ENCODE measurements at regions not wholly inside any gene's neighbourhood (a gene's known extent, or its start where the extent isn't known, plus 50 kb on each side); places are given as distances from the start of the nearest gene placed in this dataset.

- POLR2A ChIA-PET (ENCODE audit: unreplicated experiment) = no interaction called here
- H3K4me3 ChIP-seq (ENCODE audit: low read length) = no peak overlapping the region
Observed at GRCh38 chr13:44762911-44763310, 186.8 kb upstream of the TSC22D1 start.

GRCh38 chr13:44760434-44760833, 184.3 kb upstream of the TSC22D1 start:
- Histone ChIP-seq H2AFZ (ENCODE audit: low read length) (no peak overlapping the region), H3K4me2 (ENCODE audit: low read length) (peak overlapping the region; percentile 75), H4K20me1 (ENCODE audit: low read length) (no peaks in the 10 kb centered on the region), H3K4me3 (ENCODE audit: low read length) (no peak overlapping the region), H3K9ac (ENCODE audit: low read length) (no peak overlapping the region), H3F3A (ENCODE audit: low read length, unreplicated experiment) (peaks cover 11% of the 10 kb centered on the region), H3K27me3 (ENCODE audit: low read length) (no peaks in the 10 kb centered on the region), H3K9me2 (replicated peaks; ENCODE audit: low read length) (no peaks in the 10 kb centered on the region), H3K79me2 (ENCODE audit: low read length) (no peaks in the 10 kb centered on the region), H3K4me1 (ENCODE audit: insufficient read depth, low read length) (peaks cover 45% of the 10 kb centered on the region), H3K9me3 (ENCODE audit: low read length) (no peaks in the 10 kb centered on the region), H3K36me3 (ENCODE audit: low read depth, low read length) (no peaks in the 10 kb centered on the region), H3K27ac (ENCODE audit: low read length) (peak overlapping the region; percentile 94)
- POLR2A ChIA-PET (ENCODE audit: unreplicated experiment) = interaction anchor here (0.7 kb wide), 2 partner anchors 46 to 57 kb away, joined by 4 to 6 read pairs; no protein-coding TSS in a partner anchor
- CTCF ChIA-PET = interaction anchor here (0.6 to 1.0 kb wide), 2 partner anchors 137 to 186 kb away, joined by 3 to 4 read pairs; no protein-coding TSS in a partner anchor
- TF ChIP-seq EZH2phosphoT487 (IDR thresholded peaks at IDR 0.05; ENCODE audit: borderline replicate concordance, low read length) (no peak), CTCF (conservative IDR thresholded peaks at IDR 0.05; ENCODE audit: low read depth, low read length) (no peak), EZH2 (IDR thresholded peaks at IDR 0.05; ENCODE audit: low read length, unreplicated experiment) (no peak)
- intact Hi-C loops (cut with micrococcal nuclease) = no loop called here
- no peak for ATAC-seq
- BruUV-seq (replicated peaks) = no TSS peak
- no peak for DNase-seq

More at GRCh38 chr13:44762911-44763310, 186.8 kb upstream of the TSC22D1 start:
- Histone ChIP-seq H3K27me3 (ENCODE audit: low read length) (no peaks in the 10 kb centered on the region), H3K4me2 (ENCODE audit: low read length) (no peak overlapping the region), H3F3A (ENCODE audit: low read length, unreplicated experiment) (peaks cover 11% of the 10 kb centered on the region), H3K9ac (ENCODE audit: low read length) (no peak overlapping the region), H2AFZ (ENCODE audit: low read length) (no peak overlapping the region), H3K36me3 (ENCODE audit: low read depth, low read length) (no peaks in the 10 kb centered on the region), H3K79me2 (ENCODE audit: low read length) (no peaks in the 10 kb centered on the region), H4K20me1 (ENCODE audit: low read length) (no peaks in the 10 kb centered on the region), H3K27ac (ENCODE audit: low read length) (no peak overlapping the region), H3K9me3 (ENCODE audit: low read length) (no peaks in the 10 kb centered on the region), H3K9me2 (replicated peaks; ENCODE audit: low read length) (no peaks in the 10 kb centered on the region), H3K4me1 (ENCODE audit: insufficient read depth, low read length) (peaks cover 25% of the 10 kb centered on the region)
- CTCF ChIA-PET = no interaction called here
- DNase-seq (no peak), ATAC-seq (no peak)
- intact Hi-C loops (cut with micrococcal nuclease) = no loop called here
- no peak for TF ChIP-seq CTCF (conservative IDR thresholded peaks at IDR 0.05; ENCODE audit: low read depth, low read length)
- TF ChIP-seq EZH2 (IDR thresholded peaks at IDR 0.05; ENCODE audit: low read length, unreplicated experiment) = no peak
- TF ChIP-seq EZH2phosphoT487 (IDR thresholded peaks at IDR 0.05; ENCODE audit: borderline replicate concordance, low read length) = no peak
- BruUV-seq (replicated peaks) = no TSS peak

All from PC-3 (cell line).